Loucy (cell line): ENCODE measurements at regions not wholly inside any gene's neighbourhood (a gene's known extent, or its start where the extent isn't known, plus 50 kb on each side); places are given as distances from the start of the nearest gene placed in this dataset.

Source experiments
- H2AFZ ChIP-seq: fragments of 200-600 bp; sonication (generic); 2 replicates; pipeline ENCODE4 v1.6.0; 2016; ENCODE audit warnings: antibody characterized with exemption, mild to moderate bottlenecking, low read length, moderate library complexity
- H3F3A ChIP-seq: fragments of 200-600 bp; 2 replicates; pipeline ENCODE4 v1.6.0; 2016; ENCODE audit warnings: antibody characterized with exemption, low read depth, mild to moderate bottlenecking
- H3K27me3 ChIP-seq: fragments of 200-600 bp; sonication (generic); 2 replicates; pipeline ENCODE4 v1.6.1; 2014; ENCODE audit warnings: low read length, mild to moderate bottlenecking; ENCODE audit not compliant: insufficient read depth, poor library complexity, severe bottlenecking
- H3K36me3 ChIP-seq: fragments of 200-600 bp; sonication (generic); 2 replicates; pipeline ENCODE4 v1.6.1; 2016; ENCODE audit warnings: low read length; ENCODE audit not compliant: insufficient read depth
- H3K4me1 ChIP-seq: fragments of 200-600 bp; sonication (generic); 2 replicates; pipeline ENCODE4 v1.5.1; 2014; ENCODE audit warnings: low read length, mild to moderate bottlenecking; ENCODE audit not compliant: insufficient read depth, poor library complexity, severe bottlenecking
- H3K4me2 ChIP-seq: fragments of 200-600 bp; sonication (generic); 2 replicates; pipeline ENCODE4 v1.6.0; 2014; ENCODE audit warnings: antibody characterized with exemption, low read length, low read depth, mild to moderate bottlenecking; ENCODE audit not compliant: poor library complexity, severe bottlenecking
- H3K4me3 ChIP-seq: fragments of 200-600 bp; sonication (generic); 2 replicates; pipeline ENCODE4 v1.5.1; 2014; ENCODE audit warnings: low read length, mild to moderate bottlenecking, mixed read lengths; ENCODE audit not compliant: poor library complexity, severe bottlenecking
- H3K79me2 ChIP-seq: fragments of 200-600 bp; sonication (generic); 2 replicates; pipeline ENCODE4 v1.6.1; 2014; ENCODE audit warnings: low read length; ENCODE audit not compliant: insufficient read depth
- H3K9ac ChIP-seq: fragments of 200-600 bp; sonication (generic); 2 replicates; pipeline ENCODE4 v1.6.0; 2014; ENCODE audit warnings: mild to moderate bottlenecking, low read depth, low read length, moderate library complexity; ENCODE audit not compliant: poor library complexity, severe bottlenecking
- H3K9me2 ChIP-seq: fragments of 200-600 bp; sonication (generic); replicated peaks from 2 replicates; pipeline ENCODE4 v1.6.1; 2016; ENCODE audit warnings: low read depth, low read length, mixed read lengths
- H3K9me3 ChIP-seq: fragments of 200-600 bp; sonication (generic); 2 replicates; pipeline ENCODE4 v1.6.1; 2014; ENCODE audit warnings: mild to moderate bottlenecking, antibody characterized with exemption, low read length, low read depth; ENCODE audit not compliant: insufficient read depth
- H4K20me1 ChIP-seq: fragments of 200-600 bp; sonication (generic); 2 replicates; pipeline ENCODE4 v1.6.0; 2014; ENCODE audit warnings: antibody characterized with exemption, low read length, mild to moderate bottlenecking; ENCODE audit not compliant: insufficient read depth, poor library complexity, severe bottlenecking
- EZH2phosphoT487 ChIP-seq: fragments of 200-600 bp; IDR thresholded peaks from 2 replicates; pipeline ENCODE4 v1.6.1; 2018; ENCODE audit warnings: antibody characterized with exemption, mild to moderate bottlenecking, moderate library complexity, borderline replicate concordance
- TF ChIP-seq, protein P1 (sequence below): fragments of 200-600 bp; sonication (generic); conservative IDR thresholded peaks from 2 replicates; pipeline ENCODE4 v1.5.1; 2014; ENCODE audit warnings: mild to moderate bottlenecking, antibody characterized with exemption, low read length

DNA sequence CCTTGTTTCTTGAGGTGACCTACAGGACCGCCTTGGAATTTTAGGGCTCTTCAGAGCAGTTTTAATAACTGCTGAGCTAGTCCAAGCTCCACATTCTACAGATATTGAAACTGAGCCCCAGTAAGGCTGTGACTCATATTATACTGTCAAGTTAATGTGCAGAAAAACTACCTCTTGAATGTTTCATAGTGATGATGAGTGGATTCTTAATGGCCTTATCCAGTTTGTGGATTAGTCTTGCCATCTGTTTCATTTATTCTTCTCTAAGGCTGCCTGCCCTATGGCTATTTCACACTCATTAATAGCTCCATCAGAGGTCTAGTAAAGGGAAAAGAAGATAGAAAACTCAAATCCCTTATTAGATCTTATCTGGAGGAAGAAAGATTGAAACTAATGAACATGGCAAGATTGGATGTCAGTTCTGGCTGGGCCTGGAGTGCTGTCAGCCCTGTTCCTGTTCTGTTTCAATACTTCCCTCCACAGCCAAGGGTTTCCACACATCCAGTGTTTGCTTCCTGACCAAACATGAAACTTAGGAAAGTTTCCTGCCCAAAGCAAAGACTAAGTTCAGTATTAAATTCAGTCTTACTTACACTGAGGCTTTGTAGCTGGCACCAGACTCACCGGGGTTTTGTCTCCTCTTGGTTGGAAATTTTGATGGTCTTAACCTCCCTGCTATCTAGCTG lies 215.6 kb upstream of the DMAC1 start:
- H3K4me3 ChIP-seq, result no peak overlapping the region
- no peak for TF ChIP-seq EZH2phosphoT487
- TF ChIP-seq, protein P1, sequence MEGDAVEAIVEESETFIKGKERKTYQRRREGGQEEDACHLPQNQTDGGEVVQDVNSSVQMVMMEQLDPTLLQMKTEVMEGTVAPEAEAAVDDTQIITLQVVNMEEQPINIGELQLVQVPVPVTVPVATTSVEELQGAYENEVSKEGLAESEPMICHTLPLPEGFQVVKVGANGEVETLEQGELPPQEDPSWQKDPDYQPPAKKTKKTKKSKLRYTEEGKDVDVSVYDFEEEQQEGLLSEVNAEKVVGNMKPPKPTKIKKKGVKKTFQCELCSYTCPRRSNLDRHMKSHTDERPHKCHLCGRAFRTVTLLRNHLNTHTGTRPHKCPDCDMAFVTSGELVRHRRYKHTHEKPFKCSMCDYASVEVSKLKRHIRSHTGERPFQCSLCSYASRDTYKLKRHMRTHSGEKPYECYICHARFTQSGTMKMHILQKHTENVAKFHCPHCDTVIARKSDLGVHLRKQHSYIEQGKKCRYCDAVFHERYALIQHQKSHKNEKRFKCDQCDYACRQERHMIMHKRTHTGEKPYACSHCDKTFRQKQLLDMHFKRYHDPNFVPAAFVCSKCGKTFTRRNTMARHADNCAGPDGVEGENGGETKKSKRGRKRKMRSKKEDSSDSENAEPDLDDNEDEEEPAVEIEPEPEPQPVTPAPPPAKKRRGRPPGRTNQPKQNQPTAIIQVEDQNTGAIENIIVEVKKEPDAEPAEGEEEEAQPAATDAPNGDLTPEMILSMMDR, result no peak

DNA sequence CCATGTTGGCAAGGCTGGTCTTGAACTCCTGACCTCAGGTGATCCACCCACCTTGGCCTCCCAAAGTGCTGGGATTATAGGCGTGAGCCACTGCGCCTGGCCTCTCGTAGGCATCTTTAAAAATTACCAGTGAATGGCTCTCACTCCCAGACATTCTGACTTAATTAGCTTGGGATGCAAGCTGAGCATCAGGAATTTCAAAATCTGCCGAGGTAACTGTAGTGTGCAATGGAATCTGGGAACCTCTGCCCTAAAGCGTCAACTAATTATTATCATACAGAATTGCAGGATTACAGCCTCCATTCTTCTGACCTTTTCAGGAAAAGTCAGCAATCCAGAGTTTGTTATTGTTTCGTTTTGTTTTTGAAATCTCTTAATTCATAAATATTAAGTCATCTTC lies 213.4 kb upstream of the DMAC1 start:
- TF ChIP-seq, protein P1, result no peak
- no peak for TF ChIP-seq EZH2phosphoT487
- H3K4me2 ChIP-seq, result no peak overlapping the region
- no peak overlapping the region for H2AFZ ChIP-seq

More for the DNA sequence above, 215.6 kb upstream of the DMAC1 start:
- Histone ChIP-seq H3K9me2 (no peaks in the 10 kb centered on the region), H2AFZ (no peak overlapping the region), H3K9me3 (no peaks in the 10 kb centered on the region), H4K20me1 (no peaks in the 10 kb centered on the region), H3F3A (no peaks in the 10 kb centered on the region), H3K9ac (no peak overlapping the region), H3K27me3 (no peaks in the 10 kb centered on the region), H3K4me1 (no peaks in the 10 kb centered on the region), H3K79me2 (no peaks in the 10 kb centered on the region), H3K4me2 (no peak overlapping the region), H3K36me3 (no peaks in the 10 kb centered on the region)

DNA sequence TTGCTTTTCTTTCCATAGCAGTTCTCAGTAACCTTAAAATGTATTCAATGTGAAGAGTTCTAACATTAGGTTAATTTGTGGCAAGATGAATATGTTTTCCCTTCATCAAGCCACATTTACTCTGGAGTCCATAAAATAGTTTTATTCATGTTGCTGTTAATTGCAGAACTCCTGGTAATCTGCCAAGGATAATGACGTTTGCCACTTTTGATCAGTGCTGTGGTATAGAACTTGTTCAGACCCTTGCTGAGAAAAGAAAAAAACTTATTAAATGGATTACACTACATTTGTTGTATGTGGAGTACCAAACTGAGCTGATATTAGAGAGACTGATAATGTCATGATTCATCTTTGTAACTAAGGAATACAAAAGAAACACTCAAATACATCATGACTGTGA lies 212.4 kb upstream of the DMAC1 start:
- Histone ChIP-seq H4K20me1 (no peaks in the 10 kb centered on the region), H3F3A (no peaks in the 10 kb centered on the region), H3K4me3 (no peak overlapping the region), H3K9ac (no peak overlapping the region), H3K9me2 (no peaks in the 10 kb centered on the region), H3K79me2 (no peaks in the 10 kb centered on the region), H3K4me1 (no peaks in the 10 kb centered on the region), H3K36me3 (no peaks in the 10 kb centered on the region), H2AFZ (no peak overlapping the region), H3K9me3 (peaks cover 6% of the 10 kb centered on the region; the same call in 1 of the 2 replicates), H3K27me3 (no peaks in the 10 kb centered on the region), H3K4me2 (no peak overlapping the region)
- TF ChIP-seq, protein P1, result no peak

More for the DNA sequence above, 213.4 kb upstream of the DMAC1 start:
- no peaks in the 10 kb centered on the region for H3K36me3 ChIP-seq
- no peaks in the 10 kb centered on the region for H3F3A ChIP-seq
- H3K9me2 ChIP-seq, result no peaks in the 10 kb centered on the region
- no peaks in the 10 kb centered on the region for H3K4me1 ChIP-seq
- no peaks in the 10 kb centered on the region for H4K20me1 ChIP-seq
- H3K9me3 ChIP-seq, result peaks cover 6% of the 10 kb centered on the region; the same call in 1 of the 2 replicates
- no peaks in the 10 kb centered on the region for H3K79me2 ChIP-seq
- H3K27me3 ChIP-seq, result no peaks in the 10 kb centered on the region
- no peak overlapping the region for H3K4me3 ChIP-seq
- no peak overlapping the region for H3K9ac ChIP-seq
